Epithelial cell of proximal tubule (primary cell): ENCODE measurements at regions not wholly inside any gene's neighbourhood (a gene's known extent, or its start where the extent isn't known, plus 50 kb on each side); places are given as distances from the start of the nearest gene placed in this dataset.

ENCODE experiments used
- DNase-seq: peaks from one replicate; pipeline ENCODE4 v3.0.0-alpha.2; 2011; ENCODE audit warnings: low read depth
- H3K4me3 ChIP-seq: 2 replicates; pipeline ENCODE4 v1.5.1; 2011; ENCODE audit warnings: low read depth, mild to moderate bottlenecking, low read length
- TF ChIP-seq, protein P1 (sequence below): conservative IDR thresholded peaks from 2 replicates; pipeline ENCODE4 v1.5.1; 2012; ENCODE audit warnings: low read depth, mild to moderate bottlenecking, low read length

DNA sequence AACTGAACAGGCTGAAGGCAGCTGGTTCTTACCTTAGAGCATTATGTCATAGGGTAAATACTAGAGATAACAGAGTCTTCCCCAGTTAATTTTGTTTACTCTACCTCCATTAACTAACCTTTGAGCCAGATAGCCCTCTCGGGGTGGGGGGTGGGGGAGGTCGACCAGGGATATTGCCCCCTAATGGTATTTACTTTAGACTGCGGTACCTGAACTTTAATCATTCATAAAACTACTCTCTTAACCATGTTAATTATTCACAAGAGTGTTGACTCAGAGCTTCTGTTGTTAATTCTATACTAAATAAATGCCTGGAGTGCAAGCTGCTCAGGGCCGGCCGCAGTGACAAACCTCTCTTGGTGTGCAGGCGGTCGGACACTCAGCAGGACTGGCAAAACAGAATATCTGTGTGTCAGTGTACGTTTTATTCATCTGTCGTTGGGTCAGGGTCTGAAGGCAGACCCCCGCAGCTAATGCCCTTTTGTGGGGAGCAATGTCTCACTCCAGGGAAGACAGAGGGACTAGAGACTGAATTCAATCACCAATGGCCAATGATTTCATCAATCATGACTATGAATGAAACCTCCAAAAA lies 152.4 kb upstream of the COL21A1 start:
- peak; percentile 81 for DNase-seq
- TF ChIP-seq, protein P1, sequence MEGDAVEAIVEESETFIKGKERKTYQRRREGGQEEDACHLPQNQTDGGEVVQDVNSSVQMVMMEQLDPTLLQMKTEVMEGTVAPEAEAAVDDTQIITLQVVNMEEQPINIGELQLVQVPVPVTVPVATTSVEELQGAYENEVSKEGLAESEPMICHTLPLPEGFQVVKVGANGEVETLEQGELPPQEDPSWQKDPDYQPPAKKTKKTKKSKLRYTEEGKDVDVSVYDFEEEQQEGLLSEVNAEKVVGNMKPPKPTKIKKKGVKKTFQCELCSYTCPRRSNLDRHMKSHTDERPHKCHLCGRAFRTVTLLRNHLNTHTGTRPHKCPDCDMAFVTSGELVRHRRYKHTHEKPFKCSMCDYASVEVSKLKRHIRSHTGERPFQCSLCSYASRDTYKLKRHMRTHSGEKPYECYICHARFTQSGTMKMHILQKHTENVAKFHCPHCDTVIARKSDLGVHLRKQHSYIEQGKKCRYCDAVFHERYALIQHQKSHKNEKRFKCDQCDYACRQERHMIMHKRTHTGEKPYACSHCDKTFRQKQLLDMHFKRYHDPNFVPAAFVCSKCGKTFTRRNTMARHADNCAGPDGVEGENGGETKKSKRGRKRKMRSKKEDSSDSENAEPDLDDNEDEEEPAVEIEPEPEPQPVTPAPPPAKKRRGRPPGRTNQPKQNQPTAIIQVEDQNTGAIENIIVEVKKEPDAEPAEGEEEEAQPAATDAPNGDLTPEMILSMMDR = no peak
- peak overlapping the region; percentile 51 for H3K4me3 ChIP-seq

DNA sequence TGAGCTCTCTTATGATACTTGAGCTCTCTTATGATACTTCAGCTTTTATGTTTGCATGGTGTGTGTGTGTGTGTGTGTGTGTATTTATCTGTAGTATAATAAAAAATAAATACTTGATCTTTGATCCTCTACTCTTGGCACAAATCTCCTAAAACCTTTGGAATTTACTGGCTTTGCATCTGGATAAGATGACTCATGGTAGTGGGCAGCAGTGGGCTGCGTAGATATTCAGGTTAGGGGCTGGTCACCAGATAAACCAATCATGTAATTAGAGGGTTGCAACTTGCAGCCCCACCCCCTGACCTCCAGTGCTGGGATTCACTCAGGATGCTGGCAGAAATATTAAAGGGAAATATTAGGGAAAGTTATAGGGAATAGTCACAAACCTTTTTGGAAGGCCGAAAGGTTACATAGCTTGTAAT lies 151.9 kb upstream of the COL21A1 start:
- peak; percentile 52 for DNase-seq
- TF ChIP-seq, protein P1 = no peak
- no peak overlapping the region for H3K4me3 ChIP-seq

DNA sequence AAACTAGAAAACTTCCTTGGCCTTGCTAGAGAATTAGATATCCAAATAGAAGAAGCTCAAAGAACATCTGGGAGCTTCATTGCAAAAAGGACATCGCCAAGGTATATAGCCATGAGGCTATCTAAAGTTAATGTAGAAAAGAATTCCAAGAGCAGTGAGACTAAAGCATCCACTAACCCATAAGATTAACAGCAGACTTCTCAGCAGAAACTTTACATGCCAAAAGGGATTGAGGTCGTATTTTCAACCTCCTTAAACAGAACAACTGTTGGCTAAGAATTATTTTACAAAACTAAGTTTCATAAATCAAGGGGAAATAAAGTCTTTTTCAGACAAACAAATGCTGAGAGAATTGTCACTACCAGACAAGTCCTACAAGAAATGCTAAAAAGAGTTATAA lies 149.1 kb upstream of the COL21A1 start:
- TF ChIP-seq, protein P1 = no peak
- H3K4me3 ChIP-seq = no peak overlapping the region
- no peak for DNase-seq

DNA sequence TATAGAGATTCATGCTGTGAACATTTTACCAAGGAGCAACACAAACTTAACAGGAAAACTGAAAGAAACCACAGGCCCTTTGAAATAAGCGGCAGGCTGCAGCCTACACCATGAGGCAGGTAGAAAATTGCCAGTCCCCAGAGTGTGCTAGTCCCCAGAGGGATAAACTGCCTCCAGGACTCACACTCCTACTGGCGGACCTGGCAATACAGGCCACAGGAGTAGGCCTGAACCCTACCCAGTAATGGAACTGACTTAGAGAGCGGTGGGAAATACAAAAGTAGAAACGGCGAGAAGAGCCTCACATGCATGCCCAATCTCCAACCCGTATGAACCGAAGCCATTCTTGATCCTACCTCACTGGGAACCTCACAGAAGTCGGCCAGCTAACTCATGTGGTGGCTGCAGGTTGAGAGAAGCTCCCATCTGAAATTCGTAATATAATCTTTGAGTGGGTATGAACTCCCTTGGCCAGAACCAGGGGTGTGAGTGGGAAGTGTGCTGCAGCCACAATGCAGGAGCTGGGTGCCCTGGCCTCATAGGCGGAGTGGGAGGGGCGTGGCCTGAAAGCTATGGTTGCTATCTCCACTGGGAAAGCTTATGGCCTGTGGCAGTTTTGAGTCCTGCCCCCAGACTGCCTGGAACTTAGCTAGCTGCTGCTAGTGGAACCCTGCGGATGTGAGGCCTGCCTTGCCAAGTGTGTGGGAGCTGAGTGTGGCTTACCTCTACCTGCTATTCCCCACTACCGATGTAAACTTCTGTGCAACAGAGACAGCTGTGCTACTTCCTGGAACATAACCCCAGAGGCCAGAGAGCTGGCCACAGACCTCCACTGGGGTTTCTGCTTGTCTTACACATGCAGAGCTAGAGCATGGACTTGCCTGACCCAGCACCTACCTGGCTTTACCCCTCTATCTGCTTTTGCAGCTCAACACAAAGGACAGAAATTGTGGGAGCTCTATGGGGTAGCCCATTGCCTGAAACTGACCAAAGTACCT lies 146.5 kb upstream of the COL21A1 start:
- DNase-seq = no peak
- TF ChIP-seq, protein P1 = no peak

DNA sequence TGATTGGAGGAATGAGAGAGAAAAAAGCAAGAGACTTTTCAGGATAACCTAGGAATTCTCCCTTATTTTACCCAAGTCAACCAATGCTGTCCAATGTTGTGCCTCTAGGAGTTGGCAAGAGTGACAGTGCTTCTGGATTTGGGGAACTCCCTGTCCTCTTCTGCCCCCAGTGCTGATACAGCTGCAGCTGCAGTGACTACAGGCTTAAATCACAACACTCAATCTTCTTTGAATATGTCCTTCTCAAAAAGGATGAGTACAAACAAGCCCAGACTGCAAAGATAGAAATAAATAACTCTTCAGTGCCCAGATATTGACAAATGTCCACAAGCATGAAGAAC lies 141.0 kb upstream of the COL21A1 start:
- TF ChIP-seq, protein P1 = no peak
- H3K4me3 ChIP-seq = no peak overlapping the region
- no peak for DNase-seq

More for the DNA sequence above, 146.5 kb upstream of the COL21A1 start:
- H3K4me3 ChIP-seq = no peak overlapping the region

DNA sequence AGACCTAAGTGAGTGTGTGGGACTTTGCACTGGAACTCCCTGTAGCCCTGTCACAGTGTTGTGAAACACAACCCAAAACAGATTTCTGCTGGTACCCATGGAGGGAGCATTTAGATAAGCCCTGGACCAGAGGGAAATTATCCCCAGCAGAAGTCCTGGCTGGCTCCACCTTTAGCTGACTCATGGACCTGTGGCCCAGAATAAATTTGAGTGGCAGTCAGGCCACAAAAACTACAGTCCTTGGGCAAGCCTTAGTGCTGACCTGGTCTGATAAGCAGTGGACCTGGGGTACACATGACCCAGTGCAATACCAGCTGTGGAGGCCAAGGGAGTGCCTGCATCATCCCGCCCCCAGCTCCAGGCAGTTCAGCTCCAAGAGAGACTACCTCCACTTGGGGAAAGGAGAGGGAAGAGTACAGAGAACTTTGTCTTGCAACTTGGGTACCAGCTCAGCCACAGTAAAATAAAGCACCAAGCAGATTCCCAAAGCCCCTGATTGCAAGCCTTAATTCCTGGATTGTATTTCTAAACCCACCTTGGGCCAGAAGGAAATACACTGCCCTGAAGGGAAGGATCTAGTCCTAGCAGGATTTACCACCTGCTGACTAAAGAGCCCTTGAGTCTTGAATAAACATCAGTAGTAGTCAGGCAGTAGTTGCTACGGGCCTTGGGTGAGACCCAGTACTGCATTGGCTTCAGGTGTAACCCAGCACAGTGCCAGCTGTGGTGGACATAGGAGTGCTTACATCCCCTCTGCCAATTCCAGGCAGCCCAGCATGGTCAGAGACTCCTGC lies 140.4 kb upstream of the COL21A1 start:
- TF ChIP-seq, protein P1 = no peak
- DNase-seq = no peak
- H3K4me3 ChIP-seq = no peak overlapping the region
